ENCODE measurements at regions not wholly inside any gene's neighbourhood (a gene's known extent, or its start where the extent isn't known, plus 50 kb on each side); places are given as distances from the start of the nearest gene placed in this dataset.

GRCh38 chr12:83477696-83478095 lies 791.0 kb downstream of the TMTC2 start (continued):
- TF ChIP-seq, protein P1, sequence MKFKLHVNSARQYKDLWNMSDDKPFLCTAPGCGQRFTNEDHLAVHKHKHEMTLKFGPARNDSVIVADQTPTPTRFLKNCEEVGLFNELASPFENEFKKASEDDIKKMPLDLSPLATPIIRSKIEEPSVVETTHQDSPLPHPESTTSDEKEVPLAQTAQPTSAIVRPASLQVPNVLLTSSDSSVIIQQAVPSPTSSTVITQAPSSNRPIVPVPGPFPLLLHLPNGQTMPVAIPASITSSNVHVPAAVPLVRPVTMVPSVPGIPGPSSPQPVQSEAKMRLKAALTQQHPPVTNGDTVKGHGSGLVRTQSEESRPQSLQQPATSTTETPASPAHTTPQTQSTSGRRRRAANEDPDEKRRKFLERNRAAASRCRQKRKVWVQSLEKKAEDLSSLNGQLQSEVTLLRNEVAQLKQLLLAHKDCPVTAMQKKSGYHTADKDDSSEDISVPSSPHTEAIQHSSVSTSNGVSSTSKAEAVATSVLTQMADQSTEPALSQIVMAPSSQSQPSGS (IDR thresholded peaks at IDR 0.05; ENCODE audit: low read length) = no peak
- TF ChIP-seq USF2 (IDR thresholded peaks at IDR 0.05; ENCODE audit: low read length) = no peak
- TF ChIP-seq RBBP5 (IDR thresholded peaks at IDR 0.05; ENCODE audit: borderline replicate concordance, low read depth, low read length) = no peak
- TF ChIP-seq KDM1A (IDR thresholded peaks at IDR 0.05; ENCODE audit: borderline replicate concordance, low read length) = no peak
- TF ChIP-seq RFX5 (IDR thresholded peaks at IDR 0.05; ENCODE audit: borderline replicate concordance, low read depth, low read length) = no peak

Measured in H1 (cell line).